GM13977 (cell line): ENCODE measurements at regions not wholly inside any gene's neighbourhood (a gene's known extent, or its start where the extent isn't known, plus 50 kb on each side); places are given as distances from the start of the nearest gene placed in this dataset.

Source experiments
- DNase-seq: peaks from one replicate; pipeline ENCODE4 v3.0.0; 2012; ENCODE audit warnings: low spot score
- in situ Hi-C: fragments of 300-500 bp; cut with MboI; formaldehyde crosslinking; loops from one replicate; pipeline ENCODE4 v1.12.0; 2022; ENCODE audit warnings: low sequenced_read_pairs, low pct_unique_long_range_greater_than_20kb, mixed read lengths, inconsistent platforms; ENCODE audit not compliant: unreplicated experiment
- TF ChIP-seq, protein P1 (sequence below): IDR thresholded peaks from 2 replicates; pipeline ENCODE4 v1.5.1; 2012; ENCODE audit warnings: mild to moderate bottlenecking, control low read depth; ENCODE audit not compliant: insufficient read depth; ENCODE audit errors: extremely low read depth, missing control alignments

GRCh38 chr2:187854801-187855200, 300.6 kb upstream of the TFPI start:
- in situ Hi-C loops: no loop called here
- TF ChIP-seq, protein P1, sequence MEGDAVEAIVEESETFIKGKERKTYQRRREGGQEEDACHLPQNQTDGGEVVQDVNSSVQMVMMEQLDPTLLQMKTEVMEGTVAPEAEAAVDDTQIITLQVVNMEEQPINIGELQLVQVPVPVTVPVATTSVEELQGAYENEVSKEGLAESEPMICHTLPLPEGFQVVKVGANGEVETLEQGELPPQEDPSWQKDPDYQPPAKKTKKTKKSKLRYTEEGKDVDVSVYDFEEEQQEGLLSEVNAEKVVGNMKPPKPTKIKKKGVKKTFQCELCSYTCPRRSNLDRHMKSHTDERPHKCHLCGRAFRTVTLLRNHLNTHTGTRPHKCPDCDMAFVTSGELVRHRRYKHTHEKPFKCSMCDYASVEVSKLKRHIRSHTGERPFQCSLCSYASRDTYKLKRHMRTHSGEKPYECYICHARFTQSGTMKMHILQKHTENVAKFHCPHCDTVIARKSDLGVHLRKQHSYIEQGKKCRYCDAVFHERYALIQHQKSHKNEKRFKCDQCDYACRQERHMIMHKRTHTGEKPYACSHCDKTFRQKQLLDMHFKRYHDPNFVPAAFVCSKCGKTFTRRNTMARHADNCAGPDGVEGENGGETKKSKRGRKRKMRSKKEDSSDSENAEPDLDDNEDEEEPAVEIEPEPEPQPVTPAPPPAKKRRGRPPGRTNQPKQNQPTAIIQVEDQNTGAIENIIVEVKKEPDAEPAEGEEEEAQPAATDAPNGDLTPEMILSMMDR: no peak

DNA sequence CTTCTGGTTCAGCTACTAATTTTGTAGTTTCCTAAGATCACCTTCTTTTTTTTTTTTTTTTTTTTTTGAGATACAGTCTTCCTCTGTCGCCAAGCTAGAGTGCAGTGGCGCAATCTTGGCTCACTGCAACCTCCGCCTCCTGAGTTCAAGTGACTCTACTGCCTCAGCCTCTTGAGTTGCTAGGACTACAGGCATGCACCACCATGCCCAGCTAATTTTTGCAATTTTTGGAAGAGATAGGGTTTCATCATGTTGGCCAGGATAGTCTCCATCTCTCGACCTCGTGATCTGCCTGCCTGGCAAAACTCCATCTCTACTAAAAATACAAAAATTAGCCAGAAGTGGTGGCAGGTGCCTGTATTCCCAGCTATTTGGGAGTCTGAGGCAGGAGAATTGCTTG, 301.5 kb upstream of the TFPI start:
- DNase-seq: no peak
- in situ Hi-C loops: no loop called here
- TF ChIP-seq, protein P1: no peak

More at GRCh38 chr2:187854801-187855200, 300.6 kb upstream of the TFPI start:
- no peak for DNase-seq

- TF ChIP-seq, protein P1: no peak
- in situ Hi-C loops: no loop called here
- DNase-seq: no peak
Measured at GRCh38 chr2:187857826-187858225, 303.6 kb upstream of the TFPI start.

DNA sequence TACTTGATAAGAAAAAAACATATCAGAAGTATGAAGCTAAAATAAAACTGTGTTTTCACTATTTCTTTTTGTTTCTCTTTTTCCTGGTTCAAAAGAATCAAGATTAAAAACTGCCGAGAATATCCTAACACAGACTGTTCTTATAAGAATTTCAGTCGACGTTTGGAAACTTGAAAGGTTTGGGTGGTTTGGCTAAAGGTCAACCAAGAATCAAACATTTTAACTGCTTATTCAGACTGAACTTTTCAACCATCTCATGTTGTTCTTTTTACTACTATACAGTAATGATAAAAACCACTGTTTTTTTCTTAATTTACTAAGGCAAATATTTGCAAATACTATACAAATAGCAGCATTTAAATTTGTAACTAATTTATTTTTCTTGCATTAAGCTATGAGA, 308.5 kb upstream of the TFPI start:
- DNase-seq: no peak
- in situ Hi-C loops: no loop called here
- TF ChIP-seq, protein P1: no peak

- in situ Hi-C loops: no loop called here
- no peak for DNase-seq
- TF ChIP-seq, protein P1: no peak
Measured at GRCh38 chr2:187865025-187865424, 310.8 kb upstream of the TFPI start.

GRCh38 chr2:187867165-187867564, 312.9 kb upstream of the TFPI start:
- in situ Hi-C loops: no loop called here
- DNase-seq: no peak
- TF ChIP-seq, protein P1: no peak

GRCh38 chr2:187869195-187869594, 315.0 kb upstream of the TFPI start:
- in situ Hi-C loops: no loop called here
- DNase-seq: no peak
- TF ChIP-seq, protein P1: no peak
